Stimulated activated CD4-positive, alpha-beta T cell treated with anti-CD3 and anti-CD28 coated beads, Interleukin-1b, Interleukin-23, amount 100 ng/mL, for 48 hours (primary cell): ENCODE measurements at regions not wholly inside any gene's neighbourhood (a gene's known extent, or its start where the extent isn't known, plus 50 kb on each side); places are given as distances from the start of the nearest gene placed in this dataset.

Experiments
- DNase-seq: peaks from one replicate; pipeline ENCODE4 v3.0.0-alpha.2; 2020

DNA sequence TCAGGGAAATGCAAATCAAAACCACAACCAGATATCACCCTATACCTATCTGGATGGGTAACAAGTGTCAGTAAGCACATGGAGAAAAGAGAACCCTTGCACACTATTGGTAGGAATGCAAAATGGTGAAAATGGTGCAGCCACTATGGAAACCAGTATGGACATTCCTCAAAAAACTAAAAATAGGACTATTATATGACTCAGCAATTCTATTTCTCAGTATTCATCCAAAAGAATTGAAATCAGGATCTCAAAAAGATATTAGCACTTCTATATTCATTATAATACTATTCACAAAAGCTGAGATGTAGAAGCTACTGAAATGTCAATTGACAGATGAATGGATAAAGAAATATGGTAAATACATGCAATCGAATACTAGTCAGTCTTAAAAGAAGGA is 491.1 kb upstream of the MYT1L start:
- DNase-seq: no peak

GRCh38 chr2:2812648-2813047 is 481.6 kb upstream of the MYT1L start:
- DNase-seq: no peak

- DNase-seq: no peak
Observed at GRCh38 chr2:2812117-2812516, 481.0 kb upstream of the MYT1L start.

GRCh38 chr2:2810504-2810903 is 479.4 kb upstream of the MYT1L start:
- DNase-seq: no peak

DNA sequence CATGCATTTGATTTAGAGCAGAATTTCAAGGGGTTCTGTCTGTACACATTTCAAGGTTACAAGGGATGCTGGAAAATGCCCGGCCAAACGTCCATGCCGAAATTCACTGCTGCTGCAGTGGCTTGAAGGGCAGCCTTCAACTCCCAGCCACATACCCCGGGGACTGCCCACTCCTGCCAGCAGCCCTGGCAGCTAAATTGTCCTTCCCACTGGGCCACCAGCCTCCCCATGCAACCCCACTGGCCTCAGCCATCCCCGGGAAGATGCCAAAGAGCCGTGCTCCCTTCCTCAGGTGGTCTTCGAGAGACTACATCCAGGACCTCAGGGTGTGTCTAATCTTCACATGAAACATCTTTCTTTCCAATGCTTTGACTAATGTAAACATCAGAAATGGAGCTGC is 478.7 kb upstream of the MYT1L start:
- DNase-seq: no peak

- DNase-seq: no peak
Observed at GRCh38 chr2:2808551-2809058, 477.5 kb upstream of the MYT1L start.

GRCh38 chr2:2806711-2807110 is 475.6 kb upstream of the MYT1L start:
- DNase-seq: no peak

GRCh38 chr2:2805263-2805662 is 474.2 kb upstream of the MYT1L start:
- no peak for DNase-seq

DNA sequence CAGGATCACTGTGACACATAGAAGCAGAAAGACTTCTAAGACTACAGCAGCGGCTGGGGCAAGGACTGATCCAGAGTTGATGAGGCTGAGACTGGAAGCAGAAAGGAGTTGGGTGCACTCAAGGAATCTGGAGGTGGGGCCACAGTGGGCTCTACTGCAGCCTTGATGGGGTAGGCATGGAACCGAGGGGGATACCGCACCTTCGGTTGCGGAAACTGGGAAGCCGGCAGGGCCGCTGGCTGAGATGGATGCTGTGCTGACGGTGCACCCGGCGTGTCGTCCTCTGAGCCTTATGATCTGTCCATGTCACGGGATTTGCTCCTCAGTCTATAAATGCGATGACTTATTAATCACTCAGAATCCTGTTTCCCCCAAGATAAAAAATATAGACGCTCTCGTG is 473.5 kb upstream of the MYT1L start:
- DNase-seq: no peak

GRCh38 chr2:2801458-2801857 is 470.4 kb upstream of the MYT1L start:
- no peak for DNase-seq

DNA sequence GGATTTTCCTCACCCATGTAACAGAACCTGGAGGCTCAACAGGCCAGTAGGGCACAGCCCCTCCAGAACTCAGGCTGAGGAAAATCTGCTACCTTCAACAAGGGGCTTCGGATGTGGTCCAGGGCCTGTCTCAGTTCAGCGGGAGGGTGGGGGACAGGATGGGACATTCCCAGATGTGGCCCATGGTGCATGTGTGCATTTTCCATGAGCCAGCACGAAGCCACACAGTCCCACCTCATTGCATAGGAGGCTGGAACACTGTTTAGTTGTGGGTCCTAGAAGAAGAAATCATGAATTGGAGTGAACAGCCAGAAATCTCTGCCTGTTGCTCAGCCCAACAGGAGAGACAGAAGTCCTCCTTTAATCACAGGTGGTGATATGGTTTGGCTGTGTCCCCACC is 469.6 kb upstream of the MYT1L start:
- DNase-seq: no peak

DNA sequence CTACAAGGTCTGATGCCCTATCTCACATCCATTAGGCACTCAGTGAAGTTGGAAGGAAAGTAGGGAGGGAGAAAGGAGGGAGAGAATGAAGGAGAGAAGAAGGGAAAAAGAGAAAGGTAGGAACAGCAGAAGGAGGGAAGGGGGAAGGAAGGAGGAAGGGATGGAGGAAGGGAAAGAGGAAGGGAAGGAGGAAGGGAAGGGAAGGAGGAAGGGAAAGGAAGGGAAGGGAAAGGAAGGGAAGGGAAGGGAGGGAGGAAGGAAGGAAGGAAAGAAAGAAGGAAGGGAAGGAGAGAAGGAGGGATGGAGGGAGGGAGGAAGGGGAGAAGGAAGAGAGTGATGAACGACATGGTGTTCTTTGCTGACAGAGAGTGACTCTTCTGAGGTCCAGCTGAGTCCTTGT is 468.9 kb upstream of the MYT1L start:
- no peak for DNase-seq

DNA sequence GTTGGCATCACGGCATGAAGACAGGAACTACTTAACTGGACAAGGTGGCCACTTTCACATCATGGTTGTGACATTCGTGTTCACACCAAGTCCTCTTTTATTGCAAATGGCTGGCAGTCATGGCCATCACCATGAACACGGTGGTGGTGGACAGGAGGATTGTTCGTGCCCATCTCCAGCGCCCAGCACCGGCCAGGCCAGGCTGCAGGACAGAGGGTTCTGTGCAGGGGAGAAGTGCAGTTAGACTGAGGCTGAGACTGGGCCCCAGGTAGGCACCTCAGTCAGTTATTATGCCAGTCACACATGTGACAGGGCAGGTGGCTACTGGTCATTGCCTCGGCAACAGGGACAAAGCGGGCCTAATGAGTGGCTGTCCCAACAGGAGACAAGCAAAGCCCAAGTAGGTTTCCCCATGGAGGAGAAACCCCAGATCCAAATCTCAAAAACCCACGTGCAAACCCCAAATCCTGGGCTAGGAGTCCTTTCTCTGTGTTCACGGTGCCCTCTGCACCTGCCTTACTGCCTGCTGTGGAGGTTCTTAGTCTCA is 468.1 kb upstream of the MYT1L start:
- no peak for DNase-seq

DNA sequence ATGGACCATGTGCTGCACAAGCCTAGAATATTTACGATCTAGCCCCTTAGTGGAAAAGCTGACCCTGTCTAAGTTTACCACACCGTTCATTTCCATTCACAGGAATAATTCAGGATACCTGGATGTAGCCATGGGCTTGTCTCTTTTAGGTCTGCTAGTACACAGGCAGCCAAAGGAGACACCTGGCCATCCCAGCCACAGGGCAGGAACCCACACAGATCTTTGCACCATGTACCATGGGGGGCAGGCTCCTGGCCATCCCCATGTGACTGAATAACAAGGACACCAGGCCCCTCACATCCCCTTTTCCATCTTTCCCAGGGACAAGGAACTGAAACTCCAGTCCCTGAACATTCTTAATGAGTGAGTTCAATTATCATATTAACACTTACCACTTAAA is 467.3 kb upstream of the MYT1L start:
- no peak for DNase-seq

DNA sequence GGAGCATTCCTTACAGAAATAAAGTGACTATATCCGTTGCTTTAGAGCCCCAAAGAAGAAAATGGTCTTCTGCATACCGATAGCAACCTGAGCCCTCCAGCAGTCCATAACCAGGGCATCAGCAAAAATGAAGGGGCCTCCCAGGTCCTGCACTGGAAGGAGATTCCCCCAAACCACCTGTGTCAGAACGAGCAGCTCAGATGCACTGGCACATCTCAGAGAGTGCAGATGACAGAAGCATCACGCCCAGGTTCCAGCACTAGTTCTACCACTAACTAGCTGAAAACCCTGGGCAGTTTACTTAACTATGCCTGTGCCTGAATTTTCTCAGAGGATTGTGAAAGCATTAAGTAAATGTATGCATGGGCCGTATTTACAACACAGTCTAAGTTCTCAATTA is 466.7 kb upstream of the MYT1L start:
- DNase-seq: no peak

- no peak for DNase-seq
Observed at GRCh38 chr2:2796207-2796606, 465.1 kb upstream of the MYT1L start.

DNA sequence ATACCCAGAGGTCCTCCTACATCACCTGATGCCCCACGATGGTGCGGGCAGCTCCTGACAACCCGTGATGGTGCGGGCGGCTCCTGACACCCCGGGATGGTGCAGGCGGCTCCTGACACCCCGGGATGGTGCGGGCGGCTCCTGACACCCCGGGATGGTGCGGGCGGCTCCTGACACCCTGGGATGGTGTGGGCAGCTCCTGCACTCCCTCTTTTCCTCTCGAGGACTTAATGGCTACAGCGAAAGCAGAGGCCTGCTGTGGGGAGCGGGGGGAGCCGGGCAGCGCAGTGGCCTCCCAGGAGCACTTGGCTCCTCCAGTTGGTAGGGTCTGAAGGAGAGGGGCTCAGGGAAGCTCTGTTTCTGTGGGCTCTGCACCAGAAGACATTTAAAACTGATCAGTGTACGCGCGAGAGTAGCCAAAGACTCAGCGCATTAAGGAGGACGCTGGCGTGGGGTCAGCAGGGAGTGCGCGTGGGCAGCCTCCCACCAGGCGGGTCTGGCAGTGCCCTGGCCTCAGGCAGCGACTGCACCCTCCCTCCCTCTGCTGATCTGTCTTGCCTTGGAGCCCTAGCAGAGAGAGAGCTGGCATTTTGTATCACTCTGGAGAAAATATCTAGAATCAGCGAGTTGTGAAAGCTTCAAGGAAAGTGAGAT is 464.5 kb upstream of the MYT1L start:
- DNase-seq: no peak

DNA sequence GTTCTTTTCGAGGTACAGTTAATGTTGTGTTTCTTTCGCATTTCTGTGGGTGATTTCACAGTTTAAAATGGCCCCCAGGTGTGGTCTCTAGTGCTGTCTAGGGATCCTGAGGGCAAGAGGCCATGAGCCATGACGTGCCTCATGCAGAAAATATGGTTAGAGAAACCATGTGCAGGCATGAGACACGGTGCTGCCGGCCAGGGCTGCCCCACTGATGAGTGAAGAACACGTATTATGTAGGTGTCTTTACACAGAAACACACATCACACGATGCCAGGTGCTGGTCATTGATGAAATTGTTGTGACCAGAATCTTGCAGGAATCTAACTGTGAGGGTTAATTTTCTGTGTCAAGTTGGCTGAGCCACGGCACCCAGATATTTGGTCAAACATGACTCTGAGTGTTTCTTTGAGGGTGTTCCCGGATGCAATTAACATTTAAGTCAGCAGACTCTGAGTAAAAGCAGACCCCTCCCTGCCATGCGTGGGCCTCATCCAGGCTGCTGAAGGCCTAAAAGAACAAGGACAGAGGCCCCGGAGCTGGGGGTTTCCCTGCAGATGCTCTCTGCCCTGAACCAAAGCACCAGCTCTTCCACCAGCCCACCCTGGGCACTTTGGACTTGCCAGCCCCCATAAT is 463.0 kb upstream of the MYT1L start:
- DNase-seq: no peak

DNA sequence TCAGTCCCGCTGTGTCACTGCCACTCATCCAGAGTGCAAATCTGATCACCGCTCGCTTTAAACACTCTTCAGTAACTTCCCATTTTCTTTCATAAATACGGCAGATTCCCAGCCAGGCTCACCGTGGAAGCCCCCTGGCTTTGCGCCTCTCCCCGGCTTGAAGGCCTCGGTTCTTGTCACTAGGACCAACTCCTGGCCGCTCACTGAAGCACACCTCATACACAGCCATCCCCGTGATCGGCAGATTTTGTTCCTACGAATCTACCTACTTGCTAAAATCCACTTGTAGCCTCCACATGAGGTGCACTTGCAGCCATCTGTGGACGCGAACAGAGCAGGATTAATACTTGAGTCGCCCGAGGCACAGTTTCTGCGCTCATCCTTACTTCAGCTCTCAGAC is 462.4 kb upstream of the MYT1L start:
- DNase-seq: no peak

- no peak for DNase-seq
Observed at GRCh38 chr2:2791606-2792005, 460.5 kb upstream of the MYT1L start.

GRCh38 chr2:2791031-2791430 is 460.0 kb upstream of the MYT1L start:
- DNase-seq: no peak

- DNase-seq: no peak
Observed at GRCh38 chr2:2788076-2788475, 457.0 kb upstream of the MYT1L start.

GRCh38 chr2:2787301-2787907 is 456.3 kb upstream of the MYT1L start:
- DNase-seq: no peak

GRCh38 chr2:2782007-2782406 is 450.9 kb upstream of the MYT1L start:
- no peak for DNase-seq
